Endothelial cell of umbilical vein (primary cell): ENCODE measurements at regions not wholly inside any gene's neighbourhood (a gene's known extent, or its start where the extent isn't known, plus 50 kb on each side); places are given as distances from the start of the nearest gene placed in this dataset.

Experiments used
- BruUV-seq: library from RNA; stranded (reverse); fragments of 400-500 nt; replicated peaks from 2 replicates; lab custom pipeline; 2021; lab: Mats Ljungman, UMichigan
- CTCF ChIA-PET: fragments of 300-600, 350-600 bp; sonication (Branson Sonifier 250); formaldehyde crosslinking; loops from one replicate; lab custom pipeline; 2021; ENCODE audit warnings: antibody characterized with exemption, inconsistent platforms; lab: Charles Lee
- POLR2A ChIA-PET: fragments of 300-600, 350-600 bp; sonication (Branson Sonifier 250); formaldehyde crosslinking; loops from one replicate; lab custom pipeline; 2021; ENCODE audit warnings: antibody characterized with exemption, inconsistent platforms; lab: Charles Lee
- DNase-seq: peaks from one replicate; pipeline ENCODE4 v3.0.0-alpha.2; 2011; ENCODE audit warnings: low read depth, low spot score
- FAIRE-seq: peaks from 2 replicates; lab custom pipeline; 2011; peaks lifted over from hg19 to GRCh38; lab: Jason Lieb, UNC
- H2AFZ ChIP-seq: 2 replicates; pipeline ENCODE4 v1.6.0; 2012; ENCODE audit warnings: low read depth, low read length, control low read depth, inconsistent platforms
- H3K27ac ChIP-seq: 2 replicates; pipeline ENCODE4 v1.5.1; 2011; ENCODE audit warnings: low read depth, mild to moderate bottlenecking, control low read depth, low read length, moderate library complexity; ENCODE audit not compliant: insufficient read depth
- H3K27me3 ChIP-seq, 2 experiments: 2 replicates each; pipeline versions ENCODE4 v1.6.0 to v1.6.1; 2011; ENCODE audit warnings: low read length in 2 of 2, mixed read lengths in 1 of 2; ENCODE audit not compliant: control insufficient read depth in 2 of 2, insufficient read depth in 2 of 2
- H3K36me3 ChIP-seq, 2 experiments: 2 replicates in 1 of 2; 3 replicates in 1 of 2; pipeline ENCODE4 v1.5.1; 2011; ENCODE audit warnings: low read length in 2 of 2, mild to moderate bottlenecking in 1 of 2, moderate library complexity in 1 of 2; ENCODE audit not compliant: control insufficient read depth in 2 of 2, insufficient read depth in 2 of 2; ENCODE audit errors: extremely low read depth in 1 of 2
- H3K4me1 ChIP-seq: 3 replicates; pipeline ENCODE4 v1.5.1; 2011; ENCODE audit warnings: mild to moderate bottlenecking, low read length; ENCODE audit not compliant: control insufficient read depth, insufficient read depth; ENCODE audit errors: extremely low read depth
- H3K4me2 ChIP-seq: 2 replicates; pipeline ENCODE4 v1.6.1; 2011; ENCODE audit warnings: low read length, control low read depth, mixed read lengths; ENCODE audit not compliant: insufficient read depth
- H3K4me3 ChIP-seq, 3 experiments: fragments of 200-600 bp in 1 of 3; sonication (generic), shearing (Covaris generic) in 1 of 3; replicated peaks in 1 of 3; 2 replicates each; pipeline ENCODE4 v1.5.1; 2011 to 2016; ENCODE audit warnings: control low read depth in 3 of 3, low read length in 3 of 3, mild to moderate bottlenecking in 2 of 3, inconsistent platforms in 1 of 3, low read depth in 1 of 3, moderate library complexity in 1 of 3; ENCODE audit not compliant: insufficient read depth in 1 of 3
- H3K79me2 ChIP-seq: 2 replicates; pipeline ENCODE4 v1.6.0; 2012; ENCODE audit warnings: low read length, inconsistent platforms; ENCODE audit not compliant: control insufficient read depth, insufficient read depth
- H3K9ac ChIP-seq: replicated peaks from 2 replicates; pipeline ENCODE3; 2011; ENCODE audit warnings: low read length, control low read depth; ENCODE audit not compliant: insufficient read depth; ENCODE audit errors: extremely low read depth
- H3K9me1 ChIP-seq: replicated peaks from 3 replicates; pipeline ENCODE4 v1.6.0; 2011; ENCODE audit warnings: mild to moderate bottlenecking, low read length; ENCODE audit not compliant: control insufficient read depth, insufficient read depth; ENCODE audit errors: extremely low read depth
- H3K9me3 ChIP-seq: replicated peaks from 2 replicates; pipeline ENCODE4 v1.5.1; 2012; ENCODE audit warnings: low read length, inconsistent platforms; ENCODE audit not compliant: control insufficient read depth, insufficient read depth
- H4K20me1 ChIP-seq: replicated peaks from 2 replicates; pipeline ENCODE3; 2011; ENCODE audit warnings: mild to moderate bottlenecking, low read length; ENCODE audit not compliant: control insufficient read depth, insufficient read depth; ENCODE audit errors: extremely low read depth
- CTCF ChIP-seq, 2 donors: IDR thresholded peaks; 1 replicate in 1 of 2; 2 replicates in 1 of 2; pipeline ENCODE4 v1.5.1; 2011; ENCODE audit warnings: low read length in 2 of 2, mild to moderate bottlenecking in 2 of 2, moderate library complexity in 2 of 2, control low read depth in 1 of 2, inconsistent platforms in 1 of 2, low read depth in 1 of 2; ENCODE audit not compliant: insufficient read depth in 1 of 2; ENCODE audit errors: extremely low read depth in 1 of 2
- EZH2 ChIP-seq: IDR thresholded peaks from 2 replicates; pipeline ENCODE4 v1.6.1; 2012; ENCODE audit warnings: borderline replicate concordance, low read depth, mild to moderate bottlenecking, moderate library complexity, low read length, inconsistent platforms; ENCODE audit not compliant: severe bottlenecking
- FOS ChIP-seq: IDR thresholded peaks from 2 replicates; pipeline ENCODE4 v1.6.1; 2011; ENCODE audit warnings: mild to moderate bottlenecking, low read length, moderate library complexity, borderline replicate concordance; ENCODE audit not compliant: insufficient read depth
- GATA2 ChIP-seq: IDR thresholded peaks from 2 replicates; pipeline ENCODE4 v1.7.0; 2011; ENCODE audit warnings: low read depth, mild to moderate bottlenecking, moderate library complexity, mixed read lengths, low read length; ENCODE audit not compliant: insufficient read length, insufficient read depth
- JUN ChIP-seq: IDR thresholded peaks from 2 replicates; pipeline ENCODE4 v1.6.1; 2011; ENCODE audit warnings: borderline replicate concordance, low read depth; ENCODE audit not compliant: insufficient read length, insufficient read depth
- MAX ChIP-seq: IDR thresholded peaks from 2 replicates; pipeline ENCODE4 v1.6.1; 2011; ENCODE audit not compliant: insufficient read depth, insufficient read length
- MYC ChIP-seq: IDR thresholded peaks from one replicate; pipeline ENCODE4 v1.6.1; 2011; ENCODE audit warnings: mild to moderate bottlenecking, low read depth, low read length
- POLR2A ChIP-seq: IDR thresholded peaks from 2 replicates; pipeline ENCODE4 v1.6.1; 2012; ENCODE audit warnings: low read depth, mild to moderate bottlenecking, control low read depth, low read length
- POLR2AphosphoS5 ChIP-seq: IDR thresholded peaks from 2 replicates; pipeline ENCODE4 v1.6.1; 2012; ENCODE audit warnings: low read depth, mild to moderate bottlenecking, control low read depth, low read length, moderate library complexity; ENCODE audit not compliant: insufficient read depth
- dilution Hi-C: fragments of 300-500 bp; cut with MboI; formaldehyde crosslinking; loops from one replicate; pipeline ENCODE4 v1.15.0; 2019; ENCODE audit warnings: low sequenced_read_pairs; ENCODE audit not compliant: extremely low pct_ligation_motif_present
- intact Hi-C: fragments of 100-400 bp; cut with micrococcal nuclease; formaldehyde crosslinking; loops from one replicate; pipeline ENCODE4 v1.10.0; 2022

- no peak overlapping the region for H2AFZ ChIP-seq
- dilution Hi-C loops (no loop called here), intact Hi-C loops (no loop called here)
- H3K9ac ChIP-seq, result no peak overlapping the region
- H3K9me1 ChIP-seq, result no peaks in the 10 kb centered on the region
- no TSS peak for BruUV-seq
- H4K20me1 ChIP-seq, result no peaks in the 10 kb centered on the region
- no peak overlapping the region for H3K4me3 ChIP-seq
- POLR2A ChIA-PET, result no interaction called here
- H3K9me3 ChIP-seq, result no peaks in the 10 kb centered on the region
- no peaks in the 10 kb centered on the region for H3K36me3 ChIP-seq
- FAIRE-seq (no peak), DNase-seq (no peak)
- no peaks in the 10 kb centered on the region for H3K79me2 ChIP-seq
- H3K4me1 ChIP-seq, result no peaks in the 10 kb centered on the region
- H3K27ac ChIP-seq, result no peak overlapping the region
- peaks cover 4 to 9% of the 10 kb centered on the region in 2 experiments for H3K27me3 ChIP-seq
- TF ChIP-seq GATA2 (no peak), MAX (no peak), FOS (no peak), CTCF (IDR thresholded peaks at IDR 0.05; ENCODE audit: extremely low read depth in 1 of 2, insufficient read depth in 1 of 2, low read depth in 1 of 2, low read length in 2 of 2) (no peak), POLR2AphosphoS5 (no peak), EZH2 (no peak), MYC (no peak), POLR2A (no peak), JUN (no peak)
- H3K4me2 ChIP-seq, result no peak overlapping the region
- CTCF ChIA-PET, result interaction anchor here (1.1 kb wide), 1 partner anchor 19 kb away, joined by 3 read pairs; no protein-coding TSS in a partner anchor
Observed at GRCh38 chr4:146114066-146114465, 61.5 kb upstream of the LSM6 start.
